Type B pancreatic cell (in vitro differentiated cells): ENCODE measurements at regions not wholly inside any gene's neighbourhood (a gene's known extent, or its start where the extent isn't known, plus 50 kb on each side); places are given as distances from the start of the nearest gene placed in this dataset.

Experiments
- DNase-seq: peaks from one replicate; pipeline ENCODE4 v3.0.0; 2021; ENCODE audit warnings: mixed read lengths; ENCODE audit not compliant: unreplicated experiment; ENCODE audit errors: extremely low spot score
- H3K27ac Mint-ChIP-seq: 2 replicates; pipeline ENCODE4 v1.8.0; 2021; ENCODE audit warnings: mild to moderate bottlenecking, mixed read lengths
- H3K27me3 Mint-ChIP-seq: 2 replicates; pipeline ENCODE4 v1.8.0; 2021; ENCODE audit warnings: mixed read lengths
- H3K36me3 Mint-ChIP-seq: 2 replicates; pipeline ENCODE4 v1.8.0; 2021; ENCODE audit warnings: mixed read lengths
- H3K4me1 Mint-ChIP-seq: one replicate; pipeline ENCODE4 v1.8.0; 2021; ENCODE audit warnings: mixed read lengths; ENCODE audit not compliant: unreplicated experiment
- H3K4me3 Mint-ChIP-seq: 2 replicates; pipeline ENCODE4 v1.8.0; 2021; ENCODE audit warnings: mild to moderate bottlenecking, mixed read lengths
- H3K9me3 Mint-ChIP-seq: 2 replicates; pipeline ENCODE4 v1.8.0; 2021; ENCODE audit warnings: mixed read lengths
- TF ChIP-seq, protein P1 (sequence below): fragments of 200-600 bp; sonication (generic); conservative IDR thresholded peaks from 2 replicates; pipeline ENCODE4 v1.5.0; 2021; ENCODE audit warnings: antibody characterized with exemption, mild to moderate bottlenecking

- Mint-ChIP-seq H3K36me3 (no peaks in the 10 kb centered on the region), H3K4me1 (no peaks in the 10 kb centered on the region), H3K27ac (no peak overlapping the region), H3K9me3 (no peaks in the 10 kb centered on the region), H3K27me3 (peaks cover 70% of the 10 kb centered on the region), H3K4me3 (no peak overlapping the region)
- TF ChIP-seq, protein P1, sequence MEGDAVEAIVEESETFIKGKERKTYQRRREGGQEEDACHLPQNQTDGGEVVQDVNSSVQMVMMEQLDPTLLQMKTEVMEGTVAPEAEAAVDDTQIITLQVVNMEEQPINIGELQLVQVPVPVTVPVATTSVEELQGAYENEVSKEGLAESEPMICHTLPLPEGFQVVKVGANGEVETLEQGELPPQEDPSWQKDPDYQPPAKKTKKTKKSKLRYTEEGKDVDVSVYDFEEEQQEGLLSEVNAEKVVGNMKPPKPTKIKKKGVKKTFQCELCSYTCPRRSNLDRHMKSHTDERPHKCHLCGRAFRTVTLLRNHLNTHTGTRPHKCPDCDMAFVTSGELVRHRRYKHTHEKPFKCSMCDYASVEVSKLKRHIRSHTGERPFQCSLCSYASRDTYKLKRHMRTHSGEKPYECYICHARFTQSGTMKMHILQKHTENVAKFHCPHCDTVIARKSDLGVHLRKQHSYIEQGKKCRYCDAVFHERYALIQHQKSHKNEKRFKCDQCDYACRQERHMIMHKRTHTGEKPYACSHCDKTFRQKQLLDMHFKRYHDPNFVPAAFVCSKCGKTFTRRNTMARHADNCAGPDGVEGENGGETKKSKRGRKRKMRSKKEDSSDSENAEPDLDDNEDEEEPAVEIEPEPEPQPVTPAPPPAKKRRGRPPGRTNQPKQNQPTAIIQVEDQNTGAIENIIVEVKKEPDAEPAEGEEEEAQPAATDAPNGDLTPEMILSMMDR = no peak
- DNase-seq = no peak
Measured at GRCh38 chr2:242056026-242056425, 186.5 kb downstream of the RTP5 start.

GRCh38 chr2:242056785-242057184 lies 187.3 kb downstream of the RTP5 start:
- TF ChIP-seq, protein P1 = no peak
- Mint-ChIP-seq H3K36me3 (no peaks in the 10 kb centered on the region), H3K4me3 (no peak overlapping the region), H3K4me1 (no peaks in the 10 kb centered on the region), H3K9me3 (no peaks in the 10 kb centered on the region), H3K27me3 (peaks cover 62% of the 10 kb centered on the region), H3K27ac (no peak overlapping the region)
- DNase-seq = no peak

DNA sequence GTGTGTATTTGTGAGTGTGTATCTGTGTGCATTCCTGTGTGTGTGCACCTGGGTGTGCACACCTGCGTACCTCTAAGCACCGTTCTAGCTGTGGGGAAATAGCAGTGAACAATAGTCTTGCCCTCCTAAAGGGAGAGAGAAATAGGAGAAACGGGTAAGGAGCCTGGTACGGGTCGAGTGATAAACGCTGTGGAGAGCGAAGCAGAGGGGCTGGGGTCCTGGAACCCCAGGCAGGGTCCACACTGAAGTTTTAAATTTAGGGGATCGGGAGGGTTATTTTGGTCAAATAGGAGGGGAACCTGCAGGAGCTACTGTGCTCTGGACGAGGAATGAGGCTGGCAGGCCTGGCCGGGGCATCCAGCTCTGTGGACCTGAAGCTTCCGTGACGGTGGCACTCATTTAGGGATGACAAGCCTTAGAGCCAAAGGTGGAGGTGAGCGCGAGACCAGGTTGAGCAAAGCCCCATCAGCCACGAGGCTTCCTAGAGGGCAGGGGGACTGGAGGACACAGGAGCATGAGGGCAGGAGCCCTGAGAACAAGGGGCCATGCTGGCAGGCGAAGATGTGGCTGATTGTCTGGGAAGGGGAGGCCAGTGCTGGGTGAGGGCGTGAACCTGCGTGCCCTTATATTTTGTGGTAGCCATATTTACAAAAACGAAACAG lies 188.0 kb downstream of the RTP5 start:
- peaks cover 58% of the 10 kb centered on the region for H3K27me3 Mint-ChIP-seq
- no peak overlapping the region for H3K4me3 Mint-ChIP-seq
- no peaks in the 10 kb centered on the region for H3K36me3 Mint-ChIP-seq
- no peak overlapping the region for H3K27ac Mint-ChIP-seq
- TF ChIP-seq, protein P1 = no peak
- no peak for DNase-seq
- no peaks in the 10 kb centered on the region for H3K4me1 Mint-ChIP-seq
- no peaks in the 10 kb centered on the region for H3K9me3 Mint-ChIP-seq

GRCh38 chr2:242058116-242058680 lies 188.7 kb downstream of the RTP5 start:
- TF ChIP-seq, protein P1 = no peak
- Mint-ChIP-seq H3K36me3 (no peaks in the 10 kb centered on the region), H3K4me3 (no peak overlapping the region), H3K9me3 (no peaks in the 10 kb centered on the region), H3K27me3 (peaks cover 57% of the 10 kb centered on the region), H3K4me1 (no peaks in the 10 kb centered on the region), H3K27ac (no peak overlapping the region)
- no peak for DNase-seq

GRCh38 chr2:242059566-242059965 lies 190.0 kb downstream of the RTP5 start:
- Mint-ChIP-seq H3K9me3 (no peaks in the 10 kb centered on the region), H3K4me1 (no peaks in the 10 kb centered on the region), H3K4me3 (no peak overlapping the region), H3K27me3 (peaks cover 53% of the 10 kb centered on the region), H3K36me3 (no peaks in the 10 kb centered on the region), H3K27ac (no peak overlapping the region)
- no peak for DNase-seq
- TF ChIP-seq, protein P1 = no peak
